ENCODE measurements at regions not wholly inside any gene's neighbourhood (a gene's known extent, or its start where the extent isn't known, plus 50 kb on each side); places are given as distances from the start of the nearest gene placed in this dataset.
"Not testable (repeated sequence)": the region's sequence is repeated elsewhere in the genome, so short reads cannot be mapped to it uniquely, and the experiment has no call there.

- ChIA-PET POLR2A (no interaction called here), CTCF (no interaction called here)
- TF ChIP-seq NFRKB (IDR thresholded peaks at IDR 0.05) (no peak), FOXM1 (IDR thresholded peaks at IDR 0.05; ENCODE audit: borderline replicate concordance) (no peak), TARDBP (IDR thresholded peaks at IDR 0.05) (no peak), FOXA1 (IDR thresholded peaks at IDR 0.05) (no peak)
- no peak for DNase-seq (ENCODE audit: extremely low spot score)
Observed at GRCh38 chr6:58198301-58198700, 880.9 kb downstream of the PRIM2 start.

- CTCF ChIA-PET; DNase-seq (ENCODE audit: extremely low spot score); POLR2A ChIA-PET: not testable (repeated sequence)
Observed at GRCh38 chr6:58237124-58237523, 919.7 kb downstream of the PRIM2 start.

- POLR2A ChIA-PET; DNase-seq (ENCODE audit: extremely low spot score); CTCF ChIA-PET: not testable (repeated sequence)
Observed at GRCh38 chr6:58238421-58238820, 921.0 kb downstream of the PRIM2 start.

- CTCF ChIA-PET; POLR2A ChIA-PET; DNase-seq (ENCODE audit: extremely low spot score): not testable (repeated sequence)
Observed at GRCh38 chr6:58257625-58258024, 940.2 kb downstream of the PRIM2 start.

GRCh38 chr6:58290177-58290576, 972.7 kb downstream of the PRIM2 start:
- CTCF ChIA-PET: no interaction called here
- TF ChIP-seq SP1 (IDR thresholded peaks at IDR 0.05): no peak
- TF ChIP-seq TARDBP (IDR thresholded peaks at IDR 0.05): no peak
- no peak for TF ChIP-seq HDGF (IDR thresholded peaks at IDR 0.05; ENCODE audit: borderline replicate concordance)
- no peak for TF ChIP-seq FOXA1 (IDR thresholded peaks at IDR 0.05)
- no peak for TF ChIP-seq ARNT (IDR thresholded peaks at IDR 0.05)
- TF ChIP-seq ZNF384 (IDR thresholded peaks at IDR 0.05): no peak
- TF ChIP-seq L3MBTL2 (conservative IDR thresholded peaks at IDR 0.05): no peak
- no peak for TF ChIP-seq LEF1 (IDR thresholded peaks at IDR 0.05; ENCODE audit: borderline replicate concordance)
- no peak for TF ChIP-seq FOXK2 (IDR thresholded peaks at IDR 0.05)
- no peak for TF ChIP-seq ELF4 (IDR thresholded peaks at IDR 0.05)
- TF ChIP-seq PKNOX1 (IDR thresholded peaks at IDR 0.05): no peak
- TF ChIP-seq NFRKB (IDR thresholded peaks at IDR 0.05): no peak
- POLR2A ChIA-PET: no interaction called here
- no peak for DNase-seq (ENCODE audit: extremely low spot score)

GRCh38 chr6:58291319-58291718, 973.9 kb downstream of the PRIM2 start:
- POLR2A ChIA-PET; DNase-seq (ENCODE audit: extremely low spot score); CTCF ChIA-PET: not testable (repeated sequence)

- POLR2A ChIA-PET; DNase-seq (ENCODE audit: extremely low spot score); CTCF ChIA-PET: not testable (repeated sequence)
Observed at GRCh38 chr6:58307901-58308300, 990.5 kb downstream of the PRIM2 start.

GRCh38 chr6:58332108-58332507, 1014.7 kb downstream of the PRIM2 start:
- POLR2A ChIA-PET; DNase-seq (ENCODE audit: extremely low spot score); CTCF ChIA-PET: not testable (repeated sequence)

GRCh38 chr6:58342287-58342686, 1024.9 kb downstream of the PRIM2 start:
- POLR2A ChIA-PET; CTCF ChIA-PET; DNase-seq (ENCODE audit: extremely low spot score): not testable (repeated sequence)

- POLR2A ChIA-PET; DNase-seq (ENCODE audit: extremely low spot score); CTCF ChIA-PET: not testable (repeated sequence)
Observed at GRCh38 chr6:58347534-58347933, 1030.1 kb downstream of the PRIM2 start.

- POLR2A ChIA-PET; DNase-seq (ENCODE audit: extremely low spot score); CTCF ChIA-PET: not testable (repeated sequence)
Observed at GRCh38 chr6:58351619-58352018, 1034.2 kb downstream of the PRIM2 start.

GRCh38 chr6:58358452-58358851, 1041.0 kb downstream of the PRIM2 start:
- DNase-seq (ENCODE audit: extremely low spot score); CTCF ChIA-PET; POLR2A ChIA-PET: not testable (repeated sequence)

- DNase-seq (ENCODE audit: extremely low spot score); POLR2A ChIA-PET; CTCF ChIA-PET: not testable (repeated sequence)
Observed at GRCh38 chr6:58365856-58366255, 1048.4 kb downstream of the PRIM2 start.

GRCh38 chr6:58406659-58407058, 1089.2 kb downstream of the PRIM2 start:
- POLR2A ChIA-PET; DNase-seq (ENCODE audit: extremely low spot score); CTCF ChIA-PET: not testable (repeated sequence)

All from HEK293T (cell line).